Neural progenitor cell (in vitro differentiated cells): ENCODE measurements at regions not wholly inside any gene's neighbourhood (a gene's known extent, or its start where the extent isn't known, plus 50 kb on each side); places are given as distances from the start of the nearest gene placed in this dataset.

Experiments used
- EZH2phosphoT487 ChIP-seq: fragments of 200-600 bp; sonication (generic); IDR thresholded peaks from 2 replicates; pipeline ENCODE4 v1.6.1; 2017; ENCODE audit warnings: antibody characterized with exemption
- TF ChIP-seq, protein P1 (sequence below): fragments of 200-600 bp; sonication (generic); IDR thresholded peaks from 2 replicates; pipeline ENCODE4 v1.5.1; 2017; ENCODE audit warnings: antibody characterized with exemption, mild to moderate bottlenecking

DNA sequence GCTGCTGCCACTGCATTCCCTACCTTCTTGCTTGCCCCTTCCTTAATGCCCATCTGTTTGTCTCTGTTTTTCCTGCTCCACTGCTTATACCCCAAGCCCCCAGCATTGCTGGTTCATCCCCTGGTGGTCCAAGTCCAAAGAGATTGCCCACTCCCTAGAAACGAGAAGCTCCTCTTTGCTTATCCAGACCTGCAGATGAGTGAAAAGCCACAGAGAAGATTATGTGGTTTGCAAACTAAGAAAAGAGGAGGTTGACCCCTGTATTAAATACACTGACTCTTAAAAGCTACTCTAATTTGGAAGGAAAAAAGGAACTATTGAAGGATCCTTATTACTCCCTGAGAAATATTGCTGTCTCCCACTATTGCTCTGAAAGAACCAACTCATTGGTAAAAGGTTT is 146.8 kb upstream of the RAB4A start:
- TF ChIP-seq, protein P1, sequence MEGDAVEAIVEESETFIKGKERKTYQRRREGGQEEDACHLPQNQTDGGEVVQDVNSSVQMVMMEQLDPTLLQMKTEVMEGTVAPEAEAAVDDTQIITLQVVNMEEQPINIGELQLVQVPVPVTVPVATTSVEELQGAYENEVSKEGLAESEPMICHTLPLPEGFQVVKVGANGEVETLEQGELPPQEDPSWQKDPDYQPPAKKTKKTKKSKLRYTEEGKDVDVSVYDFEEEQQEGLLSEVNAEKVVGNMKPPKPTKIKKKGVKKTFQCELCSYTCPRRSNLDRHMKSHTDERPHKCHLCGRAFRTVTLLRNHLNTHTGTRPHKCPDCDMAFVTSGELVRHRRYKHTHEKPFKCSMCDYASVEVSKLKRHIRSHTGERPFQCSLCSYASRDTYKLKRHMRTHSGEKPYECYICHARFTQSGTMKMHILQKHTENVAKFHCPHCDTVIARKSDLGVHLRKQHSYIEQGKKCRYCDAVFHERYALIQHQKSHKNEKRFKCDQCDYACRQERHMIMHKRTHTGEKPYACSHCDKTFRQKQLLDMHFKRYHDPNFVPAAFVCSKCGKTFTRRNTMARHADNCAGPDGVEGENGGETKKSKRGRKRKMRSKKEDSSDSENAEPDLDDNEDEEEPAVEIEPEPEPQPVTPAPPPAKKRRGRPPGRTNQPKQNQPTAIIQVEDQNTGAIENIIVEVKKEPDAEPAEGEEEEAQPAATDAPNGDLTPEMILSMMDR, result no peak
- no peak for TF ChIP-seq EZH2phosphoT487
